GM21515 (cell line): ENCODE measurements at regions not wholly inside any gene's neighbourhood (a gene's known extent, or its start where the extent isn't known, plus 50 kb on each side); places are given as distances from the start of the nearest gene placed in this dataset.

Source experiments
- ATAC-seq: cut with Tn5 transposase; IDR thresholded peaks from one replicate; pipeline ENCODE4 v1.9.1; 2021; ENCODE audit not compliant: unreplicated experiment

- no peak for ATAC-seq
These were observed 417.9 kb downstream of the EPHA4 start for GRCh38 chr2:221154176-221154575.

- no peak for ATAC-seq
These were observed 415.9 kb downstream of the EPHA4 start for GRCh38 chr2:221156062-221156734.

- no peak for ATAC-seq
These were observed 410.9 kb downstream of the EPHA4 start for GRCh38 chr2:221161186-221161585.

GRCh38 chr2:221166292-221166691, 405.8 kb downstream of the EPHA4 start:
- ATAC-seq = no peak

GRCh38 chr2:221167561-221167960, 404.5 kb downstream of the EPHA4 start:
- ATAC-seq = no peak

GRCh38 chr2:221169724-221170123, 402.4 kb downstream of the EPHA4 start:
- no peak for ATAC-seq

- ATAC-seq = no peak
These were observed 401.6 kb downstream of the EPHA4 start for GRCh38 chr2:221170548-221170947.

- no peak for ATAC-seq
These were observed 395.4 kb downstream of the EPHA4 start for GRCh38 chr2:221176667-221177066.

- no peak for ATAC-seq
These were observed 394.0 kb downstream of the EPHA4 start for GRCh38 chr2:221178139-221178538.

- ATAC-seq = no peak
These were observed 385.2 kb downstream of the EPHA4 start for GRCh38 chr2:221186873-221187272.

GRCh38 chr2:221189431-221190067, 382.6 kb downstream of the EPHA4 start:
- ATAC-seq = no peak

- no peak for ATAC-seq
These were observed 376.3 kb downstream of the EPHA4 start for GRCh38 chr2:221195829-221196228.

- ATAC-seq = no peak
These were observed 374.8 kb downstream of the EPHA4 start for GRCh38 chr2:221197225-221197856.

- no peak for ATAC-seq
These were observed 373.8 kb downstream of the EPHA4 start for GRCh38 chr2:221198309-221198708.

- ATAC-seq = no peak
These were observed 371.8 kb downstream of the EPHA4 start for GRCh38 chr2:221200184-221200839.

- no peak for ATAC-seq
These were observed 369.7 kb downstream of the EPHA4 start for GRCh38 chr2:221202431-221202830.

- peak; percentile 95 for ATAC-seq
These were observed 369.0 kb downstream of the EPHA4 start for GRCh38 chr2:221203125-221203524.

GRCh38 chr2:221203856-221204255, 368.2 kb downstream of the EPHA4 start:
- no peak for ATAC-seq

GRCh38 chr2:221204699-221205098, 367.4 kb downstream of the EPHA4 start:
- no peak for ATAC-seq

- no peak for ATAC-seq
These were observed 366.9 kb downstream of the EPHA4 start for GRCh38 chr2:221205103-221205673.

- no peak for ATAC-seq
These were observed 361.4 kb downstream of the EPHA4 start for GRCh38 chr2:221210686-221211085.
